ENCODE measurements at regions not wholly inside any gene's neighbourhood (a gene's known extent, or its start where the extent isn't known, plus 50 kb on each side); places are given as distances from the start of the nearest gene placed in this dataset.

DNA sequence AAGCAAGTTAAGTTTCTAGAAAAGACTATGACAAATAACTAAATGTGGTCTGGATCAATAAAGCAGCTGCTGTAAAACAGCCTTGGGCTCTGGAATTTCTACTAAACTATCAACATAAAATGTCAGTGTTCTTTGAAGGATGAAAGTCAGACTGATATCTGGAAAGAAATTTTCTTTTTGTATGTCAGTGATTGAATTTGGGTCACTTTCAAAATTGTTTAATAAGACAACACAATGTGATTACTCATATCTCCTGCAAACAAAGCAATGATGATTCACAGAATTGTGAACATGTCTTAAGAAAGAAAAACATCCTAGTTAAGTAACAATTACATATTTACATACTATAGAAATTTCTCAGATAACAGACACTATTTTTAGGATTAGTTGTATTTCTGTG lies 826.4 kb downstream of the PLA2G4A start:
- DNase-seq: no peak
- Histone ChIP-seq H3K27ac (replicated peaks) (no peak overlapping the region), H3K27me3 (ENCODE audit: low read depth) (no peaks in the 10 kb centered on the region), H3K4me1 (no peaks in the 10 kb centered on the region), H3K36me3 (no peaks in the 10 kb centered on the region), H3K9me3 (replicated peaks) (no peaks in the 10 kb centered on the region), H3K4me3 (no peak overlapping the region)
- intact Hi-C loops (cut with micrococcal nuclease): no loop called here
- TF ChIP-seq, protein P1, sequence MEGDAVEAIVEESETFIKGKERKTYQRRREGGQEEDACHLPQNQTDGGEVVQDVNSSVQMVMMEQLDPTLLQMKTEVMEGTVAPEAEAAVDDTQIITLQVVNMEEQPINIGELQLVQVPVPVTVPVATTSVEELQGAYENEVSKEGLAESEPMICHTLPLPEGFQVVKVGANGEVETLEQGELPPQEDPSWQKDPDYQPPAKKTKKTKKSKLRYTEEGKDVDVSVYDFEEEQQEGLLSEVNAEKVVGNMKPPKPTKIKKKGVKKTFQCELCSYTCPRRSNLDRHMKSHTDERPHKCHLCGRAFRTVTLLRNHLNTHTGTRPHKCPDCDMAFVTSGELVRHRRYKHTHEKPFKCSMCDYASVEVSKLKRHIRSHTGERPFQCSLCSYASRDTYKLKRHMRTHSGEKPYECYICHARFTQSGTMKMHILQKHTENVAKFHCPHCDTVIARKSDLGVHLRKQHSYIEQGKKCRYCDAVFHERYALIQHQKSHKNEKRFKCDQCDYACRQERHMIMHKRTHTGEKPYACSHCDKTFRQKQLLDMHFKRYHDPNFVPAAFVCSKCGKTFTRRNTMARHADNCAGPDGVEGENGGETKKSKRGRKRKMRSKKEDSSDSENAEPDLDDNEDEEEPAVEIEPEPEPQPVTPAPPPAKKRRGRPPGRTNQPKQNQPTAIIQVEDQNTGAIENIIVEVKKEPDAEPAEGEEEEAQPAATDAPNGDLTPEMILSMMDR (IDR thresholded peaks at IDR 0.05; ENCODE audit: borderline replicate concordance): no peak

DNA sequence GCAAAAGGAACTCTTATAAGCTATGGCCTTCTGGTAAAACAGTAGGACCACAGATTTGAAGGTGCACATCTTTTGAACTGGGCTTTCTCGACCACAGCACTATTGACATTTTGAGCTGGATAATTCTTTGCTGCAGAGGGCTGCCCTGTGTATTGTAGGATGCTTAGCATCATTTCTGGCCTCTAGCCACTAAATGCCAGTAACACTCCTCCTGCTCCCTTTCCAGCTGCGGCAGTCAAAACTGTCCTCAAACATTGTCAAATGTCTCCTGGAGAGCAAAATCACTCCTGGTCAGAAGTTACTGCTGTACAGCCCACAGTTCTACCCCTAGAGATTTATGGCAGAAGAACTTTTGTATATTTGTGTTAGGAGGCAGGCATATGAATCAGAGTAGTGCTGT lies 836.7 kb downstream of the PLA2G4A start:
- Histone ChIP-seq H3K27ac (replicated peaks) (no peak overlapping the region), H3K36me3 (no peaks in the 10 kb centered on the region), H3K27me3 (ENCODE audit: low read depth) (no peaks in the 10 kb centered on the region), H3K4me3 (no peak overlapping the region), H3K9me3 (replicated peaks) (no peaks in the 10 kb centered on the region), H3K4me1 (no peaks in the 10 kb centered on the region)
- intact Hi-C loops (cut with micrococcal nuclease): no loop called here
- DNase-seq: no peak
- TF ChIP-seq, protein P1 (IDR thresholded peaks at IDR 0.05; ENCODE audit: borderline replicate concordance): no peak

DNA sequence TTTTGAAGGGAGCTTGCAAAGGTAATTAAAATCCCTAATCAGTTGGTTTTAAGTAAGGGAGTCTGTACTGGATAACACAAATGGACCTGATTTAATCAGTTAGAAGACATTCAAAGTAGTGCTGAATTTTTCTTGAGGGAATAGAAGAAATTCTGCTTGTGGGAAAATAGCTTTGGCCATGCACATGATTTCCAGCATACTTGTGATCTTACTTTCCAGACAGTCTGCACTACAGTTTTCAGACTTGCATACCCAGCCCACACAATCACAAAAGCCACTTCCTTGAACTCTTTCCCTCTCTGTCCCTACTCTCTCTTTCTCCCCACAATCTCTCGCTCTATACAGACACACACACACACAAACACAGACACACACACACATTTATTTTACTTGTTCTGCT lies 852.1 kb downstream of the PLA2G4A start:
- DNase-seq: no peak
- Histone ChIP-seq H3K27me3 (ENCODE audit: low read depth) (no peaks in the 10 kb centered on the region), H3K9me3 (replicated peaks) (no peaks in the 10 kb centered on the region), H3K27ac (replicated peaks) (no peak overlapping the region), H3K4me1 (no peaks in the 10 kb centered on the region), H3K4me3 (no peak overlapping the region), H3K36me3 (no peaks in the 10 kb centered on the region)
- intact Hi-C loops (cut with micrococcal nuclease): no loop called here
- TF ChIP-seq, protein P1 (IDR thresholded peaks at IDR 0.05; ENCODE audit: borderline replicate concordance): no peak

DNA sequence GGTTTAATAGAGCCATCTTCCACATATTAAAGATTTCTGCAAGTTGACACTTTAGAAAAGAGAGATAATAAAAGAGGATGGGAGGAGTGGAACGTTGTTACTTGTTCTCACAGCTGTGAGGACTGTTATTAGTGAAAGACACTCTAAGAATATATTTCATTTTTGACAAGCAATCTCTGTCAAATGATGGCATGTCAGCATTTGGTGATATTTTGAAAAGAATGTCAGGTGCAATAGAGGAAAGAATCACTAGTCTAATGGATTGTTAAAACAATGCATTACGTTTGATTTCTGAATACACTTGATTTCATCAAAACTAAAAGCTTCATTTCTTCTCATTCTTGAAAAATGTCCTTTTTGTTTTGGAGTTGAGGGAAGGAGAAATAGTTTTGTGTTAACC lies 853.4 kb downstream of the PLA2G4A start:
- Histone ChIP-seq H3K4me1 (no peaks in the 10 kb centered on the region), H3K36me3 (no peaks in the 10 kb centered on the region)
- no peak for DNase-seq

DNA sequence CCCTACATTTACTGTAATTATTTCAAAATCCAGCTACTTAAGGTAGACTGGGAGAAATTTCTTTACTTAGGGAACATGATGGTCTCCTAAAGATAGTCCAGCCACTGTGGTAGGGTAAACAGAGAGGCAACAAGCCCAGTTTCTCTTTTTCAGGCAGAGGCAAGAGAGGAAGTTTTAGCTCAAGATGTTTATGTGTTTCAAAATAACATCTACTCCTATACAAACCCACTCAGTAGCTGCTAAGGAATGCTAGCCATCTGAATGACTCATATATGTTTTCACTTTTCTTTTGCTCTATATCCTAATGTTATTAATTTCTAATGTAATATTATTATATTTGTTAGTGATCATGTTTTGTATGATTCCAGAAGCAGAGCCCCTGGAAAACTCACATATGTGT lies 856.6 kb downstream of the PLA2G4A start:
- TF ChIP-seq, protein P1 (IDR thresholded peaks at IDR 0.05; ENCODE audit: borderline replicate concordance): no peak
- intact Hi-C loops (cut with micrococcal nuclease): no loop called here
- Histone ChIP-seq H3K4me3 (no peak overlapping the region), H3K27me3 (ENCODE audit: low read depth) (no peaks in the 10 kb centered on the region), H3K27ac (replicated peaks) (no peak overlapping the region), H3K36me3 (no peaks in the 10 kb centered on the region), H3K4me1 (no peaks in the 10 kb centered on the region), H3K9me3 (replicated peaks) (no peaks in the 10 kb centered on the region)
- DNase-seq: no peak

More for the DNA sequence above, 853.4 kb downstream of the PLA2G4A start:
- H3K9me3 ChIP-seq (replicated peaks): no peaks in the 10 kb centered on the region
- TF ChIP-seq, protein P1 (IDR thresholded peaks at IDR 0.05; ENCODE audit: borderline replicate concordance): no peak
- H3K4me3 ChIP-seq: no peak overlapping the region
- intact Hi-C loops (cut with micrococcal nuclease): no loop called here
- no peaks in the 10 kb centered on the region for H3K27me3 ChIP-seq (ENCODE audit: low read depth)
- H3K27ac ChIP-seq (replicated peaks): no peak overlapping the region

DNA sequence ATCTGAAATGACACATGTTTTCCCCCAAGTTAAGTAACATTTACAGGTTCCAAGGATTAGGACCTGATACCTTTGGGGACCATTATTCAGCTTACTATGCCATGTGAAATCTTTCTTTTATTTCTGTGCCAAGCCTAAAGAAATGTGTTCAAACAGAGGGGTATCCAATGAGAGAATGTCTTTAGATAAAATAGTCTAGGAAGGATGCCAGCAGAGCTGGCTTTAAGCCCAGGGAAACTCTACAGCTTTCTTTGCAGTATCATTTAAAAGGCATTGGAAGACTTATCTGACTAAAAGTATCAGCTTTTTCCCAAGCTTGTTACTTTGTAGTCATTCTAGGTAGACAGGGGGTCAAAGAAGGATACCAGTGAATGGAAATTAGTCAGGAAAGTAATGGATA lies 860.4 kb downstream of the PLA2G4A start:
- Histone ChIP-seq H3K9me3 (replicated peaks) (no peaks in the 10 kb centered on the region), H3K4me1 (no peaks in the 10 kb centered on the region), H3K4me3 (no peak overlapping the region), H3K27ac (replicated peaks) (no peak overlapping the region), H3K36me3 (no peaks in the 10 kb centered on the region), H3K27me3 (ENCODE audit: low read depth) (no peaks in the 10 kb centered on the region)
- DNase-seq: no peak
- intact Hi-C loops (cut with micrococcal nuclease): no loop called here
- TF ChIP-seq, protein P1 (IDR thresholded peaks at IDR 0.05; ENCODE audit: borderline replicate concordance): no peak
